ENCODE measurements at regions not wholly inside any gene's neighbourhood (a gene's known extent, or its start where the extent isn't known, plus 50 kb on each side); places are given as distances from the start of the nearest gene placed in this dataset.

DNA sequence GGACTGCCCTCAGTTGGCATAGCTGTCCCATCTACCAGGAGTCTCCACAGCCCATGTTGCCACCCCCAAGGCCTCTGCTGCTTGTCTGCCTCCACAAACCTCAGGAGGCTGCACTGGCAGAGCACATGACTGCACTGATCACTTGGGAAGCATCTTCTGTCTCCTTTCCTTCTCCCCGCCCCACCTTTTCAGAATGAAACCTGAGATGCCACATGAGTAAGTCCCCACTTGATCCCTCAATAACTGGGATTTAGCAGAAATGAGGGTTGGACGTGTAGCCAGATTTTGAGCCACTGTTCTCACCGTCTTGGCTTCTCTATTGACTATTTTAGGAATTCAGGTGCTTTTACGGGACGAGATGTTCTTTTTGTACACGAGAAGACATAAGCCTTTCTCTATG lies 328.4 kb downstream of the CDC5L start:
- TF ChIP-seq POLR2A (IDR thresholded peaks at IDR 0.05) (no peak), POLR2AphosphoS5 (IDR thresholded peaks at IDR 0.05) (no peak), EP300 (IDR thresholded peaks at IDR 0.05) (no peak)
- TF ChIP-seq, protein P1, sequence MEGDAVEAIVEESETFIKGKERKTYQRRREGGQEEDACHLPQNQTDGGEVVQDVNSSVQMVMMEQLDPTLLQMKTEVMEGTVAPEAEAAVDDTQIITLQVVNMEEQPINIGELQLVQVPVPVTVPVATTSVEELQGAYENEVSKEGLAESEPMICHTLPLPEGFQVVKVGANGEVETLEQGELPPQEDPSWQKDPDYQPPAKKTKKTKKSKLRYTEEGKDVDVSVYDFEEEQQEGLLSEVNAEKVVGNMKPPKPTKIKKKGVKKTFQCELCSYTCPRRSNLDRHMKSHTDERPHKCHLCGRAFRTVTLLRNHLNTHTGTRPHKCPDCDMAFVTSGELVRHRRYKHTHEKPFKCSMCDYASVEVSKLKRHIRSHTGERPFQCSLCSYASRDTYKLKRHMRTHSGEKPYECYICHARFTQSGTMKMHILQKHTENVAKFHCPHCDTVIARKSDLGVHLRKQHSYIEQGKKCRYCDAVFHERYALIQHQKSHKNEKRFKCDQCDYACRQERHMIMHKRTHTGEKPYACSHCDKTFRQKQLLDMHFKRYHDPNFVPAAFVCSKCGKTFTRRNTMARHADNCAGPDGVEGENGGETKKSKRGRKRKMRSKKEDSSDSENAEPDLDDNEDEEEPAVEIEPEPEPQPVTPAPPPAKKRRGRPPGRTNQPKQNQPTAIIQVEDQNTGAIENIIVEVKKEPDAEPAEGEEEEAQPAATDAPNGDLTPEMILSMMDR (IDR thresholded peaks at IDR 0.05) = no peak

Data from suprapubic skin (tissue), 4 donors.